A673 (cell line): ENCODE measurements at regions not wholly inside any gene's neighbourhood (a gene's known extent, or its start where the extent isn't known, plus 50 kb on each side); places are given as distances from the start of the nearest gene placed in this dataset.

Experiments used
- EZH2 ChIP-seq: fragments of 200-600 bp; sonication (generic); IDR thresholded peaks from 2 replicates; pipeline ENCODE4 v1.6.1; 2017; ENCODE audit warnings: borderline replicate concordance, low read depth, mild to moderate bottlenecking, mixed read lengths, antibody characterized with exemption, low read length; ENCODE audit not compliant: poor library complexity, severe bottlenecking
- TF ChIP-seq, protein P1 (sequence below): fragments of 300-800, 200-600 bp; sonication (generic); conservative IDR thresholded peaks from 2 replicates; pipeline ENCODE4 v1.5.1; 2017; ENCODE audit warnings: low read depth, mild to moderate bottlenecking, antibody characterized with exemption, low read length, moderate library complexity, mixed read lengths

DNA sequence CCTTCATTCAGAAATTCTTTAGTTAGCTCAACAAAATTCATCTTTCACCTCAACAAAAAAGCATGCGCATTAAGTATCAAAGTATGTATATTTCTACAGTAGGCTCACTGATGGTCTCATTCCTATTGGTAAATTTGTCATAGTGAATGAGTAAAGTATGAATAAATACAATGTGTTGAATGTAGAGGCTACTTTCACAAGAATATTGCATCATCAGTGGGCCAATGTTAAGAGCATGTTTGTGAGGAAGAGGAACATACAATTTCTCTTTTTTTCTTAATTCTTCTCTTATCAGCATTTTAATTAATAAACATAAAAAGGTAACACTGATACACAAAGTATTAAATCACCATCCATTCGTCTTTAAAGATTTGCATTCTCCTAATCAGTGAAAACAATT is 505.1 kb downstream of the CETN3 start:
- TF ChIP-seq, protein P1, sequence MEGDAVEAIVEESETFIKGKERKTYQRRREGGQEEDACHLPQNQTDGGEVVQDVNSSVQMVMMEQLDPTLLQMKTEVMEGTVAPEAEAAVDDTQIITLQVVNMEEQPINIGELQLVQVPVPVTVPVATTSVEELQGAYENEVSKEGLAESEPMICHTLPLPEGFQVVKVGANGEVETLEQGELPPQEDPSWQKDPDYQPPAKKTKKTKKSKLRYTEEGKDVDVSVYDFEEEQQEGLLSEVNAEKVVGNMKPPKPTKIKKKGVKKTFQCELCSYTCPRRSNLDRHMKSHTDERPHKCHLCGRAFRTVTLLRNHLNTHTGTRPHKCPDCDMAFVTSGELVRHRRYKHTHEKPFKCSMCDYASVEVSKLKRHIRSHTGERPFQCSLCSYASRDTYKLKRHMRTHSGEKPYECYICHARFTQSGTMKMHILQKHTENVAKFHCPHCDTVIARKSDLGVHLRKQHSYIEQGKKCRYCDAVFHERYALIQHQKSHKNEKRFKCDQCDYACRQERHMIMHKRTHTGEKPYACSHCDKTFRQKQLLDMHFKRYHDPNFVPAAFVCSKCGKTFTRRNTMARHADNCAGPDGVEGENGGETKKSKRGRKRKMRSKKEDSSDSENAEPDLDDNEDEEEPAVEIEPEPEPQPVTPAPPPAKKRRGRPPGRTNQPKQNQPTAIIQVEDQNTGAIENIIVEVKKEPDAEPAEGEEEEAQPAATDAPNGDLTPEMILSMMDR, result no peak
- TF ChIP-seq EZH2, result no peak
